NCI-H345 treated with DMSO at 0.1 percent for 48 hours (cell line): ENCODE measurements at regions not wholly inside any gene's neighbourhood (a gene's known extent, or its start where the extent isn't known, plus 50 kb on each side); places are given as distances from the start of the nearest gene placed in this dataset.
"Not testable (repeated sequence)": the region's sequence is repeated elsewhere in the genome, so short reads cannot be mapped to it uniquely, and the experiment has no call there.

ENCODE experiments used
- DNase-seq: peaks from one replicate; lab custom pipeline; 2025; ENCODE audit not compliant: unreplicated experiment; lab: John Stamatoyannopoulos, UW

DNA sequence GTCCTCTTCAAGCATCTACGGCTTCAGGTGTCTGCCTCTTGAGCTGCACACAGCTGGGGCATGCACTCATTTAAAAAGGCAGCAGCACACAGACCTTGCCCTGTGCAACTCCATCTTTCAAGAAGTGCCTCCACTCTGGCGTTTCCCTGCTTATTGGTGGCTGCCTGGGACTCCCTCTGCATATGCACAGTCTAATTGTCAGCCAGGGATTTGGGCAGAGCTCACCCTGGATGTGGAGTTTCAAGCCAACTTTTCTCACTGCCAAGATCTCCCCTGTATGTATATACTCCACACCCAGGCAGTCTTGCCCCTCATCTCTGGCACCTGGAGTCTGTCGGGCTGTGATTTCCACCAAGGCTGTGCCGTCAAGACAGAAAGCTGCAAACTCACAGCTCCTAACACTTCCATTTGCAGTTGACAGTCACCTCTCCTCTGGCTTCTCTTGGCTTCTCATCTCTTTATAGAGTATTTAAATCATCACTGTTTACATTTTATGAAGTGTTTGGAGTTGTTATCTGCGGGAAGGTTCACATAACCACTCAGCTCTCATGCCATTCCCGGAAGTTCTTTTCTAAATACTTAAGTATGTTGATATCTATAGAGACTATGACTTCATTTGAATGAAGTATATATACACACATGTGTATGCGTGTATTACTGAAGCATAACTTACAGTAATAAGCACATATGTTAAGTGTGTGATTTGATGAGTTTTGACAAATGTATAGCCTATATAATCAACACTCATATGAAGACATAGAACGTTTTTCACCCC lies 128.2 kb downstream of the NPIPB11 start:
- not testable (repeated sequence) for DNase-seq

DNA sequence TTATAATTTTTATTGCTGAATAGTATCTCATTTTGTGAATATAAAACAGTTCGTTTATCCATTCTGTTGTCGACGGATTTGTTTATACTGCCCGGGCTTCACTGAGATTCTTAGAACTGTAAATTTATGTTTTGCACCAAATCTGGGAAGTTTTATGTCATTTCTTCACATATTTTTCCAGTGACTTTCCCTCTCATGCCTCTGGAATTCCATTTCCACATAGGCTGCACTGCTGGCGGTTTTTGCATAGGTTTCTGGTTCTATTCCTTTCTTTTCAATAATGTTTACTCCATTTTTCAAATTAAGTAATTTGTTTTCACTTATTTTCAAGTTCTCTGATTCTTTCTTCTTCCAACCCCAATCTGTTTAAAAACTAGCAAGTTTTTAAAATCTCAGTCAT lies 130.1 kb downstream of the NPIPB11 start:
- DNase-seq: not testable (repeated sequence)

DNA sequence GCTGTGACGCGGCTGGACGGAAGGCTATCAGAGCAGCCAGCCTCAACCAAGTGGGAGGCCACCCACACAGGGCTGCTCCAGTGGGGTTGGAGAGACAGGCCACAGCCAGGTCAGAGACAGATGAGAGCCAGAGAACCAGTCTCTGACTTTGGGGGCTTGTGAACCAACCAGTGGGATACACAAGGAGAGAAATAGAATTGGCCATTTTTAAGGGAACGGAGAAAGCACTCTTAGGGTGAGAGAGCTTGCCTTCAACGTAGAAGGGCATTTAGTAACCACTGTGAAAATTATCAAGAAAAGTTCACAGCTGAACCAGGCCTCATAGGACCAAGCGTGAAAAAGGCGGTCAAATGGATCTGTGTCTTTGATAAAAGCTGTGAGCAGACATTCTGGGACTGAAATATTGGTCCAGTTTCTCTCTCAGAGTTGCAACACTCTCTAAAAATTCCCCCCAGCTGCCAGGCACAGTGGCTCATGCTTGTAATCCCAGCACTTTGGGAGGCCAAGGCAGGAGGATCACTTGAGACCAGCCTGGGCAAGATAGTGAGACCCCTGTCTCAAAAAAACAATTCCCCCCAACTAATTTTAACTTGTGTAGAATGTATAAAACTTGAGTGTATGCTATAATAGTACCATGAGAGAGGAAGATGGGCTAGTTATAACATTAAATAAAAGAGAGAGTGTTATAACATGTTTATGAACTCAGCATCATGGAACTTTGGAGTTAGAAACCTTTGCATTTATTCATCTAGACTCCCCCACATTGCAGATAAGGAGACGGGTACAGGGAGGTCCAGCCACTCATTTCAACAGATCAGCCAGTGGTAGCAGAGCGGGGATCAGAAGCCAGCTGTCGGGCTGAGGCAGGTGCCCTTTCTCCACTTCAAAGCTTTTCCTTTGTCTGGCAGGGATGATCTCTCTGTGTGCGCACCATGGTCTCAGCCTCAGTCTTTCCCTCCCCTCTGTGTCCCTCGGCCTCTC lies 132.2 kb downstream of the NPIPB11 start:
- not testable (repeated sequence) for DNase-seq

DNA sequence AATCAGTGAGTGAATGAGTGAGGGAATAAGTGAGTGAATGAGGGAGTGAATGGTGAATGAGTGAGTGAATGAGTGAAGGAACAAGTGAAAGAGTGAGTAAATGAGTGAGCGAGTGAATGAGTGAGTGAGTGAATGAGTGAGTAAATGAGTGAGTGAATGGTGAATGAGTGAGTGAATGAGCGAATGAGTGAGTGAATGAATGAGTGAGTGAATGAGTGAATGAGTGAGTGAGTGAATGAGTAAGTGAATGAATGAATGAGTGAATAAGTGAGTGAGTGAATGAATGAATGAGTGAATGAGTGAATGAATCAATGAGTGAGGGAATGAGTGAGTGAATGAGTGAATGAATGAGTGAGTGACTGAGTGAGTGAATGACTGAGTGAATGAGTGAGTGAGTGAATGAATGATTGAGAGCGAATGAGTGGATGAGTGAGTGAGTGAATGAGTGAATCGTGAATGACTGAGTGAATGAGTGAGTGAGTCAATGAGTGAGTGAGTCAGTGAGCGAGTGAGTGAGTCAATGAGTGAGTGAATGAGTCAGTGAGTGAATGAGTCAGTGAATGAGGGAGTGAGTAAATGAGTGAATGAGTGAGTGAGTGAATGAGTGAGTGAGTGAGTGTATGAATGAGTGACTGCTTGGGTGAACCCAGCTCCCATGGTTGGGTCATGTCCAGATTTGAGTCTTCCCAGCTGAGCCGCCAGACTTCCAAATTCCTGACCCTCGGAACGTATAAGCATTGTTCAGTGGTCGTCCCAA lies 133.0 kb downstream of the NPIPB11 start:
- DNase-seq: not testable (repeated sequence)

DNA sequence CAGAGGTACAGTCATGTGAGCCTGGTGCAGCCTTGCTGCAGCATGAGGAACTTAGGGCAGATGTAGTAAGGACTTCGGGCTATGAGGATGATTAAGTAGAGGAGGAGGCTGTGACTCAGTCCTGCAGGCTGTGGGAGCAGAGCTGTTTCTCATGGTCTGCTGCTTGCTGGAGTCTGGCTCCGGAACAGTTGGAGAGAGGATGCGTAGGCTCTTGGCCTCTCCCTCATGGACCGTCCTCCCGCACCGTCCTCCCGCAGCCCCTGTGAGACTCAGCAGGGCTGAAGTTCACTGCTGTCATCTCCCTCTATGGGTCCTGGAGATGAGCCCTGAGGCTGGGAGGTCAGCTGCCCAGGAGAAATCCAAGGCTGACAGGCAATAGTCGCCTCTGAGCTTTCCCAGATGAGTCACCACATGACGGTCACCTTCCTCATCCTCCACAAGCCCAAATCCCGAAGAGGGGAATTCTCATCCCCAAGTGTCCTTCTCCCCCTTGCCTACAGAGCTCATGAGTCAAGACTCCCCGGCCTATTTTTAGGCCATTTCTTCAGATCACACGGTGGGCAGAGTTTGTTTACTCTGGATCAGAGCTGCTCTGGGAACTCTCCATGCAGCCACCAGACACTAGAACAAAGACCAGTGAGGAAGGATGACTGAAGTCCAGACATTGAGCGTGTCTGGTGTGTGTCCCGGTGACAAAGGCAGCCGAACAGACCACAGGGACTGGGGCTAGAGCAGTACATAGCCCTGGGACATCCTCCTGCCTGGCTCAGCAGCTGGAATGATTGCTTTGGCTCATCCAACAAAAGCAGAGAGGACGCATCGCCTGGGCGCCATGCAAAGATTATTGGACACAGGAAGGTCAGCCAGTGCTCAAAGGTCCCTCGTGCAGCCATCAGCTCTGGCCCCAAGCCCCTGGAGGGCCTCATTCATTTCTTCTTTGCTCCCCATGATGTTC lies 134.5 kb downstream of the NPIPB11 start:
- DNase-seq: not testable (repeated sequence)

DNA sequence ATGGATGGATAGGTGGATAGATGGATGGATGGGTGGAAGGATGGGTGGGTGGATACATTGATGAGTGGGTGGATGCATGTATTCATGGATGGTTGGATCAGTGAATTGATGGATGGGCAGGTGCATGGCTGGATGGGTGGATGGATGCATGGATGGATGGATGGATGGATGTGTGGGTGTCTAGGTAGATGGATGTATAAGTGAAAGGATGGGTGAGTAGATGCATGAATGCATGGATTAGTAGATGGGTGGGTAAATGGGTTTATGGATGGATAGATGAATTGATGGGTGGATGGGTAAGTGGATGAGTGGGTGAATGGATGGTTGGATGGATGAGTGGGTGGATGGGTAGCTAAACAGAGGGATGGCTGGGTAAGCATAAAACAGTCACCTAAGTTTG lies 135.6 kb downstream of the NPIPB11 start:
- DNase-seq: not testable (repeated sequence)

DNA sequence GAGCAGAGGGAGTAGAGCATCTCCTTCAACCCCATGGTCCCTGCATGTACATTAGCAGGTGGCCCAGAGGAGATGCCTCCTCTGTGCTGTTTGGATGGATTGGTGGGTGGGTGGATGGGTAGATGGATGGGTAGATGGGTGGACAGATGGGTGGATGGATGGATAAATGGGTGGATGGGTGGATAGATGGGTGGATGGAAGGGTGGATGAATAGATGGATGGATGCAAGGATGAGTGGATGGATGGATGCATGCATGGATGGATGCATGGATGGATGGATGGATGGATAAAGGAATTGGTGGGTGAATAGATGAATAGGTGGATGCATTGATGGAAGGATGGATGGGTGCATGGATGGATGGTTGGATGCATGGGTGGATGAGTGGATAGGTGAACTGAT lies 136.5 kb downstream of the NPIPB11 start:
- DNase-seq: not testable (repeated sequence)

DNA sequence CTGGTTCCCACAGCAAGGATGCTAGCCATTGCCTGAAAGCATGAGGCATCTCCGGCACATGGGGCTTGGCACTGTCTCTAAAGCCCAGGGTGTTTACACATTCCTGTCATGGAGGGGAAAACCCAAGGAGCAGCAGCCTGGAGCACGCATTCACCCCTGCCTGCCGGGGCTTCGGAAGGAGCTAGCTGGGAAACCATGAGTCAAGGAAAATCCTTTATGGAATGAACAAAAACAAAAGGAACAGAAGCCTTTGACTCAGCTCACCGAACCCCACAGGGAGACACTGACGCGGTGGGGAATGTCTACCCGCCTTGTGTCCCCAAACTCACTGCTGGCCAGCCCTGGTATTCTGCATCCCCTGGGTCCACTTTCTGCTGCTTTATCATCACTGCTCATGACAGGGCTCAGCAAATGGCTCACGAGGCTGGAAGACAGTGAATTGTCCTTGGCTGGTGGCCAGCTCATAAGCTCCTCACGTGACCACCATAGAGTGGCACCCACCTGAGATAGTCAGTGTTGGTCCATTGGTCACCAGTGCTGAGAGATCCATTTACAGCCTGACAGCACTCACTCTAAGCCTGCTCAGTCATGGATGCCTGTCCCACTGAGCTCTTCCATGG lies 137.2 kb downstream of the NPIPB11 start:
- not testable (repeated sequence) for DNase-seq

DNA sequence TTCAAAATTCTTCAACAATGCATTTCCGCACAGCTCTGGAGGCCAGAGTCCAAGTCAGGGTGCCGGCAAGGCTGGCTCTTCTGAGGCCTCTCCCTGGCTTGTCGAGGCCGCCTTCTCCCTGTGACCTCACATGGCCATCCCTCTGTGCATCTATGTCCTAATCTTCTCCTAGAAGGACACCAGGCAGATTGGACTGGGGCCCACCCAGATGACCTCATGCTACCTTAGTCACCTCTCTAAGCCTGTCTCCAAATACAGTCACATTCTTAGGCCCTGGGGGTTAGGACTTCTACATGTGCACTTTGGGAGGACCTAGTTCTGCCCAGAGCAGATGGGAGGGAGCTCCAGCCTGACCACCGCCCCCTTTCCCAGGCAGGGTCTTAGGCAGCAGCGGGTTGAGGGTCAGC lies 137.7 kb downstream of the NPIPB11 start:
- not testable (repeated sequence) for DNase-seq

DNA sequence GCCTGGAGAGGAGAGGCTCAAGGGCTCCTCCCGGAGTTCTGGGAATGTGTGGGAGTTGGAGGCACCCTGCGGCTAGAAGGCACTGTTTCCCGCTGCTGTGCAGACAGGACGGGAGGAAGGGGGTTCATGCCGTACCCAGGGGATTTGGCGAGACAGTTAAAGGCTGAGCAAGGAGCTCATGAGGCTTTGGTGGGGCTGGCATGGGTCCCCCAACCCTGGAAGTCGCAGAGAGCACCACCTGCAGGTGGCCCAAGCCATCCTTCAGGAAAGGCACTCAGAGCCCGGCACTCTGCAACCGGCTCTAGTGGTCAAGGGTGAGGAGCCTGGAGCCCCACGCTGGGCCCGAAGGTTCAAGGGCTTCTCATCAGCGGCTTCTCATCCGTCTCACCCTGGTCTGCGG lies 138.2 kb downstream of the NPIPB11 start:
- DNase-seq: not testable (repeated sequence)

DNA sequence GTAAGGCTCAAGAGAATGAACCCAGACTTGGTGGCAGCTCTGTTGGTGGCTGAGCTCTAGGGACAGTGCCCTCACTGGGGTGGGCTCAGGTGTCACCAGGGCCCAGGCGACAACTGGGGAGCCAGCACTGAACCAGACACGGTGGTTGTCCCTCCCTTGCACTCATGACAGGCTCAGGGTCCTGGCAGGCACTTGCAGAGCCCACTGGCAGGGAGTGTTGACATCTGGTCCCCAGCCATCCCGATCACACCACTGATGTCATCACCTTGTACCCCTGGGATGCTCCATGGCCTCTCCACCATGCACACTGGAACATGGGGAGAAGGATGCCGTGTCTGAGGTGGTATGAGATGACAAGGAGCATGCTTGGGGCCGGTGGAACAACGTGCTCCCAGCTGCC lies 138.6 kb downstream of the NPIPB11 start:
- DNase-seq: not testable (repeated sequence)

DNA sequence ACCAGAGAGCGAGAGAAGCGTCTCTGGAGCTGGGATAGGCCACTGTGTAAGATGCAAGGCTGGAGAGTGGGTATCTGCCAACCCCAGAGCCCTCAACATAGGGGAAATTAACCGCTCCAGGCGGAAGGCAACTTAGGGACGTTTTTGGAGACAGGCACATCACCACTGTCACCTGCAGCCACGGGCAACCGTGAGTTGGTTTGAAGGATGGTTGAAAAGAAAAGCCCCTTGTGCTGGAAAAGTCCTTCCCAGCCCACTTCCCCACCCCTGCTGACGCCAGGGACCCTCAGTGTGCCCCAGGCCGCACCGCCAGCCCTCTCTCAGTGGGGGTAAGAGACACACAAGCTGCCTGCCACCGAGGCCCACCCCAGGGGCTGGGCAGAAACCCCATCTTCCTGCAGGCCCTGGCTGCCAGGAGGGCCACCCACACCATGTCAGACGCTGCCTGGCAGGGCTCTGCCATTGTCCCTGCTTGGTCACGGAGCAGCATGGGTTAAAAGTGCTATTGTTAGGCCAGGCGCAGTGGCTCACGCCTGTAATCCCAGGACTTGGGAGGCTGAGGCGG lies 139.4 kb downstream of the NPIPB11 start:
- not testable (repeated sequence) for DNase-seq

DNA sequence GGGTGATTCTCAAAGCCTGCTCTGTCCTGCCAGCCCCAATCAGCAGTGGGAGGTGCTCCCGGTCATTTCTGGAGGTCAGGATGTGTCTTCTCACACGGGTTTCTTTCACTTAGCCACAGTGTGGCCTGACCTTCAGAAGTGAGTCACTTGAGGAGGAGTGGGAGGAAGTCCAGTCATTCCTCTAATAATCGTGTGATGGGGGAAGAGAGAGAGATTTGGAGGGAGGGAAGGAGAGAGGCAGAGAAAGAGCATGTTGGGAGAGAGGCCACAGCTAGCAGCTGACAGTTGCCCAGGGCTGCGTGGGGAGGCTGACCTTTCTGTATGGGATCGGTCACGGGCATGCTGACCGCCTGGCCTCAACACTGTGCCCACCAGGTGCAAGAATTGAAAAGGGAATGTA lies 139.9 kb downstream of the NPIPB11 start:
- not testable (repeated sequence) for DNase-seq

DNA sequence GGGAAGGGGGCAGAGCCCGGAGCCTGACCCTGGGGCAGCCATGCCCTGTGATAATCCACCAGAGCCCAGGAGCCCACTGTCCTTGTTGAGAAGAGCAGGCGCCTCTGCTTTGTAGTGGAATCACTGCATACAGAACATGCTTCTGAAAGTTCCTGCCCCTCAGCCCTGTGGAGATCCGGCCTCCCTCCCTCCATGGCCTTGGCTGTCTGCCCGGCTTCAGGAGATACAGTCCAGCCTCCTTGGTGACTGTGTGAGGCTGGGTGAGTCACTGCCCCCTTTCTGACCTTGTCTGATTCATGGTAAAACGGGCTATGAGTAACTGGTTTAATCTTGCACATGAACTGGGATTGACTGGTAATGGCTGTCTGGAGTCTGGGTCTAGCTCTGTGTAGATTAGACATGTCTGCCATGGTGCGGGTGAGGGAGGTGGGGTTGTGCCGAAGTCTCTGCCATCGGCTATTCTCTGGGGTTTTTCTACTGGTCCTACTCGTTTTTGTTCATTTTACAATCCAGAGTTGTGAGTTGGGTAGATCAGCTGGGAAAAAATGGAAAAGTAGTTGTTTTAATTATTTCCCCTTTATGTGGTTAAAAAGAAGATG lies 141.2 kb downstream of the NPIPB11 start:
- not testable (repeated sequence) for DNase-seq

DNA sequence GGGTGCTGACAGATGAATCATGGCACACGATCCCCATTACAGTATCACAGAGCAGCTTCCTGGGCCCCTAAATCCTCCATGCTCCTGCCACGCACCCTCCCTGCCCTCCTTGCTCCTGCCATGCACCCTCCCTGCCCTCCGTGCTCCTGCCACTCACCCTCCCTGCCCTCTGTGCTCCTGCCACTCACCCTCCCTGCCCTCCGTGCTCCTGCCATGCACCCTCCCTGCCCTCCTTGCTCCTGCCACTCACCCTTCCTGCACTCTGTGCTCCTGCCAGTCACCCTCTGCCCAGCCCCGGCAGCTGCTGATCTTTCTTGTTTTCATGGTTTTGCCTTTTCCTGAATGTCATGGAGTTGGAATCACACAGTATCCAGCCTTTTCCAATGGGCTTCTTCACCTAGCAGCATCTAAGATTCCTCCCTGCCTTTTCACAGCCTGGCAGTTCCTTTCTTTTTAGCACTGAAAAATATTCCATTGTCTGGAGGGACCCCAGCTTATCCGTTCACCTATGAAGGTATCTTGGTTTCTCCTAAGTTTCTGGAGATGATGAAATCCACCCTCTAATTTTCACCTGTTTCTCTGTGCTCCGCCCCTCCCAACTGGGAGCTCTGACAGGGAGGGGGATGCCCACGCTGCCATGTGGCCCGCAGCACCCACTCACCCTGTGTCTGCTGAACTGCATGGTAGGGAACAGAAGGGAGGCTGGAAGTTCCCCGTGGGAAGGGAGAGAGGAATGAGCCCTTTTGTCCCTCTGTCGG lies 142.3 kb downstream of the NPIPB11 start:
- not testable (repeated sequence) for DNase-seq

DNA sequence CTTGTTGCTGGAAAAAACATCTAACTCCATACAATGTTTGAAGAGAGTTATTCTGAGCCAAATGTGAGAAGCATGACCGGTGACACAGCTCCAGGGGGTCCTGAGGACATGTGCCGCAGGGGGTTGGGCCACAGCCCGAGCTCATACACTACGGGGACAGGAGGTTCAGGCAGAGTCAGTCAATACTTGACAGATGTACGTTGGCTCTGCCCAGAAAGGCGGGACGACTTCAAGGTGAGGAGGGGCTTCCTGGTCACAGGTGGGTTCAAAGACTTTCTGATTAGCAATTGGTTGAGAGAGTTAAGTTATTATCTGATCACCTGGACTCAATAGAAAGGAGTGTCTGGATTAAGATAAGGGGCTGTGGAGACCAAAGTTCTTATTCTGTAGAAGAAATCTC lies 143.8 kb downstream of the NPIPB11 start:
- DNase-seq: not testable (repeated sequence)

DNA sequence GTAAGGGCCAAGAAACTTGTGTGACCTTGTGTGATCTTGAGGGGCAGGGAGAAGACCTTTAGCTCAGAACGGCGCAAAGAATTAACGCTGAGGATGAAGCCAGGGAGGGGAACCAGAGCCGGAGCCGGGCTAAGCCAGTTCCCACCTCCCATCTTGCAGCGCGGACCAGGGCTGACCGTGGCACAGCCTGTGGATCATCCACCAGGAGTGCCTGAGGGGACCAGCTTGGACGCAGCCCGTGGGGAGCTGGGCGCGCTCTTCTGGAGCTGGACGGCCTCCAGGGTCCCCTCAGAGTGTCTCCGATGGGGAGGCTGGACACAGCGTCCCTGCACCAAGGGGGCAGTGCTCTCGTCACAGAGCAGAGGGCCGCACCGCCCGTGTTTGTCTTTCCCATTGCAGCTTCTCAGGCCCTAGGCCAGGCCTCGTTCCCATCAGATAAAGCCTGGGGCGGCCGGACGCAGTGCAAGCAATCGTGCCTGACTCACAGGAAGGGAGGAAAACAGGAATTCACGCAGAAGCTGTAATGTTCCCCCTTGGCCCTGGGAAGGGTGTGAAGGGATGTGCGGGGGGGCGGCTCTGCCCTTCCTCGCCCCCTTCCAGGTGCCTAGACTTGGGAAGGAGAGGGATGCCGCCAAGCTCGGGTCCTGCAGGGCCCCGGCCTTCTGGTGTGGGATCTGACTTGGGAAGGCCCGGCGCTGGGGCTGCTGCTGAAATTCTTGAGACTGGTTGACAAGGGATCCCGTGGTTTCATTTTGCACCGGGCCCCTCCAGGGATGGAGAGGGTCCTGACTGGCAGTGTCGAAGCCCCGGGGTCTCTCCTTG lies 144.9 kb downstream of the NPIPB11 start:
- not testable (repeated sequence) for DNase-seq
